ENCODE measurements at regions not wholly inside any gene's neighbourhood (a gene's known extent, or its start where the extent isn't known, plus 50 kb on each side); places are given as distances from the start of the nearest gene placed in this dataset.

DNA sequence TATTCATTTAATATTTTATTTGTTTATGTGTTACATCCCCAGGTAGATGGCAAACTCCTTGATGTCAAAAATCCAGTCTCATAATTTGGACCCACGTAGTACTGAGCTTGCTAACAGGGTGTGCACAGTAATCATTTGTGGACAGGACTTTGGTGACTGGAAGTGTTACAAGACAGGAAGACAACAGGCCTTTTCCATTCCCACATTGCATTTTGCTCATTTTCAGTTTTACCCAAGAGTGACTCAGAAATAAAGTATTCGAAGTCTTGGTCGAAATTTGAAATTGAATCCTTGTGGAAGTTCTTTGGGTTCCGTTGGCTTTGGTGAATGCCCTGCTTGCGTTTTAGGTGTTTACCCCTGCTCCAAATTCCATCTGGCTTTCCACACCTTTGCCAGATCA is 63.0 kb upstream of the THBS2 start:
- DNase-seq (ENCODE audit: insufficient read length, low spot score), result no peak
- no peak for TF ChIP-seq TAF1 (IDR thresholded peaks at IDR 0.05; ENCODE audit: low read depth, low read length)
- TF ChIP-seq POU2F2 (IDR thresholded peaks at IDR 0.05; ENCODE audit: low read depth, low read length), result no peak
- no peak for TF ChIP-seq PAX5 (IDR thresholded peaks at IDR 0.05; ENCODE audit: insufficient read depth, low read length, severe bottlenecking)
- TF ChIP-seq POLR2AphosphoS5 (IDR thresholded peaks at IDR 0.05; ENCODE audit: low read depth, low read length), result no peak
- TF ChIP-seq POLR2A (IDR thresholded peaks at IDR 0.05; ENCODE audit: low read depth, low read length), result no peak
- TF ChIP-seq SPI1 (IDR thresholded peaks at IDR 0.05; ENCODE audit: low read depth, low read length), result no peak
- no peak for FAIRE-seq

DNA sequence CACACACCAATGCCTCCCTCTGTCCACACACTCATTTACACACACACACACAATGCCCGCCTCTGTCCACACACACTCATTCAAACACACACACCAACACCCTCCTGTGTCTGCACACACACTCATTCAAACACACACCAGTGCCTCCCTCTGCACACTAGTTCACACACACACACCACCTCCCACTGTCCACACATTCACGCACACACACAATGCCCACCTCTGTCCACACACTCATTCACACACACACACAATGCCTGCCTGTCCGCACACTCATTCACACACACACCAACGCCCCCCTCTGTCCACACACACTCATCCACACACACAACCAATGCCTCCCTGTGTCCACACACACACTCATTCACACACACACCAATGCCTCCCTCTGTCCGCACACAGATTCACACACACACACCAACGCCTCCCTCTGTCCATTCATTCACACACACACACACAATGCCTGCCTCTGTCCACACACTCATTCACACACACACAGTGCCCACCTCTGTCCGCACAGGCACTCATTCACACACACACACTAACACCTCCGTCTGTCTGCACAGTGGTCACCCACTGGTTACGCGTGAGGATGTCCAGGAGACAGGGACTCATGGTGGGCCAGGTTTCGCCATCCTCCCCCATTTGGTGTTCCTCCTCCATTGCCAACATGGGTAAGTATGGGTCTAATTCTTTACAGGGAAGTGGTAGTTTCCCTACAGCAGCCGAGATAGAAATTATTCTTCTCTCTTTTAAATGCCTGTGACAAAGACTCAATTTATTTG is 62.4 kb upstream of the THBS2 start:
- FAIRE-seq, result no peak
- no peak for TF ChIP-seq TAF1 (IDR thresholded peaks at IDR 0.05; ENCODE audit: low read depth, low read length)
- no peak for TF ChIP-seq POLR2AphosphoS5 (IDR thresholded peaks at IDR 0.05; ENCODE audit: low read depth, low read length)
- no peak for DNase-seq (ENCODE audit: insufficient read length, low spot score)

DNA sequence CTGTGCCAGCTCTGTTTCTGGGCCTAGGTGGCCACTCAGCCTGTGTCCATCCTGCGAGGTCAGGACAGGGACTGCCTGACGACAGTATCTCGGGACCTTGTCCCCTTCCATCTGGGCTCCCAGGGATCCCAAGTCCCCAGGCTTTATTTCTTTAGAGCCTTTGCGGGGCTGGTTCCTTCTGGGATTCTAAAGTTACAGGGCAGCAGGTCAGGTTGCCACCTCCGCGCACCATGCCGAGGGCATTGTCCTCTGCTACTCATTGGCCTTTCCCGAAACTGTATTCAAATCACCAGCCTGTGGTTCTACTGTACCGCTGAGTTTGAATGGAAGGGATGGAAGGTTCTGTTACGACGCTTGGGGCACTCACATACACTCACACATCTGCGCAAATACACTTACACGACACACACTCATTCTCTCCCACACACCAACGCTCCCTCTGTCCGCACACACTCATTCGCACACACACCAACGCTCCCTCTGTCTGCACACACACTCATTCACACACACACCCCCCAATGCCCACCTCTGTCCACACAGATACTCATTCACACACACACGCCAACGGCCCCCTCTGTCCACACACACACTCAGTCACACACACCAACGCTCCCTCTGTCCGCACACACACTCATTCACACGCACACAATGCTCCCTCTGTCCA is 59.8 kb upstream of the THBS2 start:
- no peak for FAIRE-seq
- no peak for TF ChIP-seq PAX5 (IDR thresholded peaks at IDR 0.05; ENCODE audit: insufficient read depth, low read length, severe bottlenecking)
- TF ChIP-seq POU2F2 (IDR thresholded peaks at IDR 0.05; ENCODE audit: low read depth, low read length), result 0 out of 2 replicates have a peak, but pooled peaks have one; percentile 33
- no peak for TF ChIP-seq POLR2AphosphoS5 (IDR thresholded peaks at IDR 0.05; ENCODE audit: low read depth, low read length)
- DNase-seq (ENCODE audit: insufficient read length, low spot score), result no peak

DNA sequence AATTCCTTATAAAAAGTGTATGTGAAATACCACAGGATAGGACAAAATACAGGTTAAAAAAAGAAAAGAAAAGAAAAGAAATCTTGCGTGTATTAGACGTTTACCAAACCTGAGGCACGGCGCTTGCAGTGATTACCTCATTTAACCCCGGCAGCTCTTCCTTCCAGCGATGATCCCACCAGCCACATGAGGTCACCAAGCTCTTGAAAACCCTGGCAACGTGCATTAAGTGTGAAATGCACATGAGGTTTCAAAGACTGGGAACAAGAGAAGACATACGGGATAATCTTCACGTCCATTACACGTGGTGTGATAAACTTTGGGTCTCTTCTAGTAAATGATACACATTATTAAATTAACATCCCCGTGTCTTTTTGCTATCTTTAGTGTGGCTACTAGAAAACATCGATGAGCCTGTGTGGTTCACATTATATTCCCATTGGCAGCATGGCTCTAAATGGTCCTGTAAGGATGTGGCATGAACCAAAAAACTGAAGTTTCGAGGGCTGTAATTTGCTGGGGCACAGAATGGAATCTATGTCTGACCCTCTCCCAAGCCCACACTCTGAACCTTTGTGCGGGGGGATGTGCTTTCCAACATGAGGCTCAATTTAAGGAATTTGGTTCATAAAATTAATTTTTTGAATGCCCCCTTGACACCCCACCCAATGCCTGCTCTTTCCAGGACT is 59.2 kb upstream of the THBS2 start:
- DNase-seq (ENCODE audit: insufficient read length, low spot score) (no peak), FAIRE-seq (no peak)
- TF ChIP-seq POLR2A (IDR thresholded peaks at IDR 0.05; ENCODE audit: low read depth, low read length) (no peak), SPI1 (IDR thresholded peaks at IDR 0.05; ENCODE audit: low read depth, low read length) (no peak), TAF1 (IDR thresholded peaks at IDR 0.05; ENCODE audit: low read depth, low read length) (no peak), PAX5 (IDR thresholded peaks at IDR 0.05; ENCODE audit: insufficient read depth, low read length, severe bottlenecking) (no peak), POLR2AphosphoS5 (IDR thresholded peaks at IDR 0.05; ENCODE audit: low read depth, low read length) (no peak), POU2F2 (IDR thresholded peaks at IDR 0.05; ENCODE audit: low read depth, low read length) (no peak)

DNA sequence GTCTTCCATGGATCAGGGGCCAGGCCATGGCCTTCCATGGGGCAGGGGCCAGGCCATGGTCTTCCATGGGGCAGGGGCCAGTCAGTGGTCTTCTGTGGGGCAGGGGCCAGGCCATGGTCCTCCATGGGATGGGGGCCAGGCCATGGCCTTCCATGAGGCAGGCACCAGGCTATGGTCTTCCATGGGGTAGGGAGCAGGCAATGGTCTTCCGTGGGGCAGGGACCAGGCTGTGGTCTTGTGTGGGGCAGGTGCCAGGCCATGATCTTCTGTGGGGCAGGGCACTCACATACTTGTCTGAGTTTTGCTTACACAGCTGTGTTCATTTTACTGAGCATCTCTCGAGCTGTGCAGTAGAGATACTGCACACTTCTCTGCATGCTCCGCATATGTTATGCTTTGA is 57.3 kb upstream of the THBS2 start:
- DNase-seq (ENCODE audit: insufficient read length, low spot score) (no peak), FAIRE-seq (no peak)
- TF ChIP-seq POU2F2 (IDR thresholded peaks at IDR 0.05; ENCODE audit: low read depth, low read length), result no peak
- no peak for TF ChIP-seq POLR2AphosphoS5 (IDR thresholded peaks at IDR 0.05; ENCODE audit: low read depth, low read length)
- no peak for TF ChIP-seq SPI1 (IDR thresholded peaks at IDR 0.05; ENCODE audit: low read depth, low read length)
- TF ChIP-seq PAX5 (IDR thresholded peaks at IDR 0.05; ENCODE audit: insufficient read depth, low read length, severe bottlenecking), result no peak
- no peak for TF ChIP-seq POLR2A (IDR thresholded peaks at IDR 0.05; ENCODE audit: low read depth, low read length)
- no peak for TF ChIP-seq TAF1 (IDR thresholded peaks at IDR 0.05; ENCODE audit: low read depth, low read length)
